Activated CD4-positive, alpha-beta memory T cell treated with anti-CD3 and anti-CD28 coated beads, Interleukin-2, amount 10 ng/mL, durations not matched to agents 7 days and 5 days (primary cell): ENCODE measurements at regions not wholly inside any gene's neighbourhood (a gene's known extent, or its start where the extent isn't known, plus 50 kb on each side); places are given as distances from the start of the nearest gene placed in this dataset.

ENCODE experiments used
- CTCF ChIA-PET: fragments of 350-600 bp; sonication (Branson Sonifier 250); formaldehyde crosslinking; loops from one replicate; lab custom pipeline; 2021; ENCODE audit warnings: antibody characterized with exemption, inconsistent platforms; lab: Charles Lee
- POLR2A ChIA-PET: fragments of 350-600 bp; sonication (Branson Sonifier 250); formaldehyde crosslinking; loops from one replicate; lab custom pipeline; 2021; ENCODE audit warnings: antibody characterized with exemption; lab: Charles Lee
- DNase-seq: peaks from one replicate; pipeline ENCODE4 v3.0.0-alpha.2; 2020
- H3K27ac Mint-ChIP-seq: one replicate; pipeline ENCODE4 v1.8.0; 2021; ENCODE audit warnings: mild to moderate bottlenecking, mixed read lengths
- H3K27me3 Mint-ChIP-seq: one replicate; pipeline ENCODE4 v1.8.0; 2021; ENCODE audit warnings: mixed read lengths
- H3K36me3 Mint-ChIP-seq: one replicate; pipeline ENCODE4 v1.8.0; 2021; ENCODE audit warnings: low read depth, mixed read lengths
- H3K4me1 Mint-ChIP-seq: one replicate; pipeline ENCODE4 v1.8.0; 2021; ENCODE audit warnings: mixed read lengths
- H3K4me3 Mint-ChIP-seq: one replicate; pipeline ENCODE4 v1.8.0; 2021; ENCODE audit warnings: mild to moderate bottlenecking, mixed read lengths
- H3K9me3 Mint-ChIP-seq: one replicate; pipeline ENCODE4 v1.8.0; 2021; ENCODE audit warnings: mixed read lengths

- H3K9me3 Mint-ChIP-seq = no peaks in the 10 kb centered on the region
- H3K4me3 Mint-ChIP-seq = no peak overlapping the region
- ChIA-PET POLR2A (no interaction called here), CTCF (interaction anchor here (5.1 kb wide), 1 partner anchor 15 kb away, joined by 22 read pairs; no protein-coding TSS in a partner anchor)
- no peak overlapping the region for H3K27ac Mint-ChIP-seq
- peaks cover 6% of the 10 kb centered on the region for H3K4me1 Mint-ChIP-seq
- peaks cover 9% of the 10 kb centered on the region for H3K27me3 Mint-ChIP-seq
- no peaks in the 10 kb centered on the region for H3K36me3 Mint-ChIP-seq
- DNase-seq = peak; percentile 53
Measured at GRCh38 chr3:10753964-10754363, 62.1 kb upstream of the SLC6A11 start.

DNA sequence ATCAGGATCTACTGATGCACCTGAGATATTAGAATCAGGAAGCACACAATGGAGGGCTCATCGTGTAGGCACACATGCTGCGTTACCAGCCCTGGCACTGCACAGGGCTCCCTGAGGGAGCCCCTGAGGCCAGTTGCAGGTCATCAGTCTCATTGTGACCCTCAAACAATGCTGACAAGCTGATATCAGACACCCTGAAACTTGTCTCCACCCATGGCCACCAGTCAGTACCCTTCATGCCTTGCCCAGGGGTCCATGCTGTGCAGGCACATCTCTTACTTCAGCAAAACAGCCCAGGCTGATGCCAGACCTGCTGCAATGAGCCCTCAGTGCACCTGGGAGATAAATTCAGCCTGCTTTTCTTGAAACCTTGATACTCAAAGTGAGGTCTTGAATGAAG, 59.5 kb upstream of the SLC6A11 start:
- Mint-ChIP-seq H3K27ac (no peak overlapping the region), H3K4me3 (no peak overlapping the region), H3K4me1 (peaks cover 6% of the 10 kb centered on the region), H3K36me3 (no peaks in the 10 kb centered on the region), H3K27me3 (peaks cover 17% of the 10 kb centered on the region), H3K9me3 (no peaks in the 10 kb centered on the region)
- no peak for DNase-seq
- ChIA-PET CTCF (interaction anchor here (2.4 to 5.1 kb wide), 2 partner anchors 10 to 17 kb away, joined by 6 to 22 read pairs; no protein-coding TSS in a partner anchor), POLR2A (no interaction called here)

DNA sequence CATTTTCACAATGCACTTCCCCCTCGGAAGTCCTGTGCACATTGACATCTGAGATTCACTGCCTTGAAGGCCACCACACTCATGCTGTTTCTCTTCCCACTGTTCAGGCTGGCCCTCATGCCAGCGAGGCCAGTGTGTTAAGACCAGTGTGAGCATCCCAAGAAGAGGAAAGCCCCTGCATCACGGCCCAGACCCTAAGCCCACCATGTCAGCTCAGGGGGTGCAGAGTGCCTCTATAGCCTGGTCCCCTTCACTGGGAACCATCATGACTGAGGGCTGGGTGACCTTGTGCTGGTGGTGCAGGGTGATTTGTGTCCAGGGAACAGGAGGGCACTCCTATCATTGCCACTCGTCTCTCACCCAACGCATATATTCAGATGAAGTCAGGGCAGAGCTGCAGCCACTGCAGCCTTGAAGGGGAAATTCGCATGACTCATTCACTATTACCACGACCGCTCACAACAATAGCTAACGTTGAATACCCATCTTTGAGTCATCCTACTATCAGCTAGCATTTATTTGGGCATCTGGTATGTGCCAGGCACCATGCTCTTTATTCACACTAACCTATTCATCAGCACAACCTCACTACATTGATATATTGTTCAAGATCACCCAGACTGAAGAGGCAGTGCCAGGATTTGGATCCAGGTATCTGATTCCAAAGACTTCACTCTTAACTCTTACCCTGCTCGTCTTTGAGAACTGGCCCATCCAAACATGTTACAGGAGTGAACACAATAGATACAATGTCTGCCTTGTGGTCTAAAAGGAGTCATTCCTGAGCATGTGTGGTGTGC, 58.8 kb upstream of the SLC6A11 start:
- DNase-seq = no peak
- POLR2A ChIA-PET = interaction anchor here (0.6 kb wide), 1 partner anchor 10 kb away, joined by 3 read pairs; no protein-coding TSS in a partner anchor
- Mint-ChIP-seq H3K4me3 (no peak overlapping the region), H3K9me3 (no peaks in the 10 kb centered on the region), H3K36me3 (no peaks in the 10 kb centered on the region), H3K27me3 (peaks cover 21% of the 10 kb centered on the region), H3K4me1 (peaks cover 6% of the 10 kb centered on the region), H3K27ac (no peak overlapping the region)
- CTCF ChIA-PET = interaction anchor here (1.2 to 2.4 kb wide), 5 partner anchors 11 to 577 kb away, joined by 3 to 6 read pairs (median 4); no protein-coding TSS in a partner anchor

GRCh38 chr3:10757821-10758130, 58.3 kb upstream of the SLC6A11 start:
- H3K27ac Mint-ChIP-seq = no peak overlapping the region
- H3K27me3 Mint-ChIP-seq = peaks cover 21% of the 10 kb centered on the region
- no peaks in the 10 kb centered on the region for H3K9me3 Mint-ChIP-seq
- DNase-seq = no peak
- POLR2A ChIA-PET = no interaction called here
- H3K4me1 Mint-ChIP-seq = peaks cover 6% of the 10 kb centered on the region
- H3K4me3 Mint-ChIP-seq = no peak overlapping the region
- CTCF ChIA-PET = interaction anchor here (0.9 to 2.4 kb wide), 11 partner anchors 11 to 576 kb away, joined by 3 to 6 read pairs (median 3); no protein-coding TSS in a partner anchor
- H3K36me3 Mint-ChIP-seq = no peaks in the 10 kb centered on the region

DNA sequence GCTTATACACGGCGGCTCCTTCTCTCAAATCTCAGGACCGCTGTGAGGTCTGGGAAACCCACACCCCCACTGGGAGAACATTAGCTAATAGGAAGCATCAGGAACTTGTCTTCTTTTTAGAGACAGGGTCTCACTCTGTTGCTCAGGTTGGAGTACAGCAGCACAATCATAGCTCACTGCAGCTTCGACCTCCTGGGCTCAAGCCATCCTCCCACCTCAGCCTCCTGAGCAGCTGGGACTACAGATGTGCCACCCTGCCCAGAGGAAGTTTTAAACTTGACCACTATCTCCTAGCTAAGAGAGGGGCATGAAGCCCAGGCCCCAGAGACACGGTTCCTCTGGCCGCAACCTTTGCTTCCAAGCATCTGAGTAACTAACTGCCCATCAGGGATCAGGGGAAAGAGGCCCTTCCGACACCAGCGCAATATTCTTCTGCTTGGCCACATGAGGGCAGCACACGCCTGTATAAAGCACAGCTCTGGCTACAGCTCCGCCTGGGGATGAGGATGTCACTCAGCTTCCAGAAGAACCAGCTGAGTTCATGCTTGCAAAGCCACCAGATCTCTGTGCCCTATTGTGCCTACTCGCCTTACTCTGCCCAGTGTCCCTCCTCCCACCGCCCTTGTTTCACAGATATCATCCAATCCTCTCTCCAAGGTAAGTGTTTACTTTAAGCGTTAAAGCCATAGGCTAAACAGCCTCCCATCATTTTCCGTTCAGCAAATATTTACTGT, 57.6 kb upstream of the SLC6A11 start:
- CTCF ChIA-PET = interaction anchor here (0.6 to 2.4 kb wide), 19 partner anchors 11 to 575 kb away, joined by 3 to 8 read pairs (median 3); no protein-coding TSS in a partner anchor
- H3K27me3 Mint-ChIP-seq = peaks cover 17% of the 10 kb centered on the region
- H3K4me3 Mint-ChIP-seq = no peak overlapping the region
- H3K9me3 Mint-ChIP-seq = no peaks in the 10 kb centered on the region
- peaks cover 6% of the 10 kb centered on the region for H3K4me1 Mint-ChIP-seq
- no peaks in the 10 kb centered on the region for H3K36me3 Mint-ChIP-seq
- H3K27ac Mint-ChIP-seq = no peak overlapping the region
- DNase-seq = peak; percentile 53
- POLR2A ChIA-PET = no interaction called here

- peaks cover 6% of the 10 kb centered on the region for H3K4me1 Mint-ChIP-seq
- no peak overlapping the region for H3K27ac Mint-ChIP-seq
- H3K36me3 Mint-ChIP-seq = no peaks in the 10 kb centered on the region
- no peaks in the 10 kb centered on the region for H3K9me3 Mint-ChIP-seq
- CTCF ChIA-PET = interaction anchor here (1.8 to 2.3 kb wide), 2 partner anchors 23 to 301 kb away, joined by 4 to 8 read pairs; no protein-coding TSS in a partner anchor
- POLR2A ChIA-PET = no interaction called here
- no peak for DNase-seq
- H3K4me3 Mint-ChIP-seq = no peak overlapping the region
- peaks cover 11% of the 10 kb centered on the region for H3K27me3 Mint-ChIP-seq
Measured at GRCh38 chr3:10759495-10759894, 56.5 kb upstream of the SLC6A11 start.

- no peak for DNase-seq
- Mint-ChIP-seq H3K27me3 (peaks cover 11% of the 10 kb centered on the region), H3K36me3 (no peaks in the 10 kb centered on the region), H3K4me1 (peaks cover 6% of the 10 kb centered on the region), H3K27ac (no peak overlapping the region), H3K9me3 (no peaks in the 10 kb centered on the region), H3K4me3 (no peak overlapping the region)
- ChIA-PET CTCF (interaction anchor here (2.3 kb wide), 1 partner anchor 300 kb away, joined by 8 read pairs; no protein-coding TSS in a partner anchor), POLR2A (no interaction called here)
Measured at GRCh38 chr3:10760199-10760598, 55.8 kb upstream of the SLC6A11 start.

- H3K27ac Mint-ChIP-seq = no peak overlapping the region
- no peaks in the 10 kb centered on the region for H3K9me3 Mint-ChIP-seq
- peaks cover 11% of the 10 kb centered on the region for H3K27me3 Mint-ChIP-seq
- DNase-seq = no peak
- CTCF ChIA-PET = no interaction called here
- H3K4me3 Mint-ChIP-seq = no peak overlapping the region
- H3K4me1 Mint-ChIP-seq = peaks cover 6% of the 10 kb centered on the region
- POLR2A ChIA-PET = interaction anchor here (0.8 kb wide), 1 partner anchor 96 kb away, joined by 3 read pairs; no protein-coding TSS in a partner anchor
- H3K36me3 Mint-ChIP-seq = no peaks in the 10 kb centered on the region
Measured at GRCh38 chr3:10761583-10761982, 54.4 kb upstream of the SLC6A11 start.

DNA sequence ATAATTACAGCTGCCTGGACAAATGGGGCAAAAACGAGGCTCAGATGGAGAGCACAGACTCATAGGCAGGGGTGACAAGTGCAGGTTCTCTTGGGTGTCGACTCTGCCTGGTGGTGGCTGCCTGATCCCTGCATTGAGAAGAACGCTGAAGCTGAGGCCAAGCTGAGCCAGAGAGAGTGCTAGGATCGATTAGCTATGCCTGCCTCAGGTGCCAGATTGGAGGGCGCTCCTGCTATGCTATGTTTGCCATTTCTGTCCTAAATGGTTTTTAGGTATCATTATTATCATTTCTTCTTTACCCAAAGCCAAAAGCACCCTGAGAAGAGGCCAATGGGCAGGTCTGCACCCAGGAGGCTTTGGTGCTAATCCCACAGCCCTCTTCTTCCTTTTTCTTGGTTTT, 53.9 kb upstream of the SLC6A11 start:
- H3K9me3 Mint-ChIP-seq = no peaks in the 10 kb centered on the region
- ChIA-PET POLR2A (interaction anchor here (0.8 kb wide), 1 partner anchor 96 kb away, joined by 3 read pairs; no protein-coding TSS in a partner anchor), CTCF (interaction anchor here (0.7 kb wide), 1 partner anchor 23 kb away, joined by 3 read pairs; no protein-coding TSS in a partner anchor)
- H3K4me3 Mint-ChIP-seq = no peak overlapping the region
- H3K27me3 Mint-ChIP-seq = peaks cover 11% of the 10 kb centered on the region
- no peak overlapping the region for H3K27ac Mint-ChIP-seq
- DNase-seq = no peak
- H3K4me1 Mint-ChIP-seq = peaks cover 6% of the 10 kb centered on the region
- H3K36me3 Mint-ChIP-seq = no peaks in the 10 kb centered on the region

GRCh38 chr3:10762611-10763247, 53.3 kb upstream of the SLC6A11 start:
- no peak overlapping the region for H3K4me3 Mint-ChIP-seq
- CTCF ChIA-PET = interaction anchor here (0.7 kb wide), 1 partner anchor 24 kb away, joined by 3 read pairs; no protein-coding TSS in a partner anchor
- H3K9me3 Mint-ChIP-seq = no peaks in the 10 kb centered on the region
- POLR2A ChIA-PET = interaction anchor here (0.8 kb wide), 1 partner anchor 95 kb away, joined by 3 read pairs; no protein-coding TSS in a partner anchor
- H3K27ac Mint-ChIP-seq = no peak overlapping the region
- H3K36me3 Mint-ChIP-seq = no peaks in the 10 kb centered on the region
- H3K27me3 Mint-ChIP-seq = peaks cover 11% of the 10 kb centered on the region
- H3K4me1 Mint-ChIP-seq = no peaks in the 10 kb centered on the region
- no peak for DNase-seq

- DNase-seq = no peak
- CTCF ChIA-PET = no interaction called here
- no peaks in the 10 kb centered on the region for H3K4me1 Mint-ChIP-seq
- POLR2A ChIA-PET = interaction anchor here (0.5 kb wide), 1 partner anchor 649 kb away, joined by 3 read pairs; no protein-coding TSS in a partner anchor
- no peaks in the 10 kb centered on the region for H3K9me3 Mint-ChIP-seq
- H3K27ac Mint-ChIP-seq = no peak overlapping the region
- peaks cover 11% of the 10 kb centered on the region for H3K27me3 Mint-ChIP-seq
- H3K36me3 Mint-ChIP-seq = no peaks in the 10 kb centered on the region
- H3K4me3 Mint-ChIP-seq = no peak overlapping the region
Measured at GRCh38 chr3:10763248-10763620, 52.8 kb upstream of the SLC6A11 start.

DNA sequence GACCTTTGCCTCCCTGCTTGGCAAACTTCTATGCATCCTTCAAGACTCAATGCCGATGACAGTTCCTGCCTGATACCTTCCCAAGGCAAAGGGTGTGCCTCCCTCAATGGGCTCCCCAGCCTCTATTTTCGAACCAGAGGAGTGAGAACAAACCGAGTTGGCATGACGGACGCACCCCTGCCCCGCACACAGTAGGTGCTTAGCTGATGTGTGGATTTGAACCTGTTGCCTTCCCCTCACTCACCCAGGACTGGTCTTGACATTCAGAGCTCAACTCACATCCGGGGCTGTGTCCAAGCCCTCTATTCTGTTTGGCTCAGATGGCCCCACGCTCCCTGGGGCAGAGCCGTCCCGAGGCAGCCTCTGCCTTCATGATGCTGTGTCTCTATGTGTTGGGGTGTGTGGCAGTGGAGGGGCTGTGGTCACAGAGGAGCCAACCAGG, 52.2 kb upstream of the SLC6A11 start:
- Mint-ChIP-seq H3K27me3 (peaks cover 11% of the 10 kb centered on the region), H3K27ac (no peak overlapping the region), H3K9me3 (no peaks in the 10 kb centered on the region), H3K4me1 (no peaks in the 10 kb centered on the region), H3K4me3 (no peak overlapping the region), H3K36me3 (no peaks in the 10 kb centered on the region)
- ChIA-PET POLR2A (interaction anchor here (0.5 kb wide), 1 partner anchor 648 kb away, joined by 3 read pairs; no protein-coding TSS in a partner anchor), CTCF (no interaction called here)
- DNase-seq = no peak
